BE2C (cell line): ENCODE measurements at regions not wholly inside any gene's neighbourhood (a gene's known extent, or its start where the extent isn't known, plus 50 kb on each side); places are given as distances from the start of the nearest gene placed in this dataset.

Experiments used
- DNase-seq: peaks from one replicate; pipeline ENCODE4 v3.0.0-alpha.2; 2020
- H3K27me3 ChIP-seq: fragments of 250-450 bp; sonication (Bioruptor Pico); 2 replicates; pipeline ENCODE4 v1.5.1; 2020; ENCODE audit warnings: mild to moderate bottlenecking
- H3K36me3 ChIP-seq: fragments of 250-450 bp; sonication (Bioruptor Pico); 2 replicates; pipeline ENCODE4 v1.5.1; 2020; ENCODE audit warnings: mild to moderate bottlenecking
- H3K4me1 ChIP-seq: fragments of 250-450 bp; sonication (Bioruptor Pico); 2 replicates; pipeline ENCODE4 v1.5.1; 2020
- H3K4me3 ChIP-seq: 2 replicates; pipeline ENCODE4 v1.5.1; 2011; ENCODE audit warnings: low read depth, low read length
- H3K9me3 ChIP-seq: fragments of 250-450 bp; sonication (Bioruptor Pico); 2 replicates; pipeline ENCODE4 v1.5.1; 2020
- CTCF ChIP-seq: IDR thresholded peaks from 2 replicates; pipeline ENCODE4 v1.5.1; 2012; ENCODE audit warnings: mild to moderate bottlenecking, low read depth, low read length

- Histone ChIP-seq H3K4me3 (no peak overlapping the region), H3K9me3 (peaks cover 16% of the 10 kb centered on the region), H3K36me3 (no peaks in the 10 kb centered on the region), H3K27me3 (no peaks in the 10 kb centered on the region), H3K4me1 (peaks cover 22% of the 10 kb centered on the region)
- no peak for TF ChIP-seq CTCF
- no peak for DNase-seq
These were observed 169.5 kb downstream of the TTC8 start for GRCh38 chr14:88993946-88994345.

GRCh38 chr14:88995437-88996198 lies 171.2 kb downstream of the TTC8 start:
- no peak for DNase-seq
- Histone ChIP-seq H3K9me3 (peaks cover 16% of the 10 kb centered on the region), H3K27me3 (no peaks in the 10 kb centered on the region), H3K36me3 (no peaks in the 10 kb centered on the region), H3K4me3 (no peak overlapping the region), H3K4me1 (peaks cover 34% of the 10 kb centered on the region)
- no peak for TF ChIP-seq CTCF

GRCh38 chr14:88998027-88998426 lies 173.6 kb downstream of the TTC8 start:
- peak; percentile 63 for DNase-seq
- Histone ChIP-seq H3K27me3 (no peaks in the 10 kb centered on the region), H3K36me3 (no peaks in the 10 kb centered on the region), H3K4me1 (peaks cover 34% of the 10 kb centered on the region), H3K4me3 (no peak overlapping the region), H3K9me3 (peaks cover 14% of the 10 kb centered on the region)
- no peak for TF ChIP-seq CTCF

GRCh38 chr14:88999137-88999536 lies 174.7 kb downstream of the TTC8 start:
- Histone ChIP-seq H3K27me3 (no peaks in the 10 kb centered on the region), H3K4me3 (no peak overlapping the region), H3K9me3 (peaks cover 12% of the 10 kb centered on the region), H3K4me1 (peaks cover 34% of the 10 kb centered on the region), H3K36me3 (no peaks in the 10 kb centered on the region)
- TF ChIP-seq CTCF, result no peak
- DNase-seq, result peak; percentile 20

- peak; percentile 74 for DNase-seq
- no peaks in the 10 kb centered on the region for H3K36me3 ChIP-seq
- no peaks in the 10 kb centered on the region for H3K27me3 ChIP-seq
- H3K4me1 ChIP-seq, result peaks cover 34% of the 10 kb centered on the region
- no peak overlapping the region for H3K4me3 ChIP-seq
- H3K9me3 ChIP-seq, result peaks cover 12% of the 10 kb centered on the region
- TF ChIP-seq CTCF, result no peak
These were observed 175.8 kb downstream of the TTC8 start for GRCh38 chr14:89000007-89000942.
